Upper lobe of left lung (tissue), 4 donors: ENCODE measurements at regions not wholly inside any gene's neighbourhood (a gene's known extent, or its start where the extent isn't known, plus 50 kb on each side); places are given as distances from the start of the nearest gene placed in this dataset.

Experiments
- CTCF ChIP-seq, 6 experiments: fragments of 450-650 bp in 4 of 6; fragments of 200-600 bp in 2 of 6; sonication (generic) in 2 of 6; IDR thresholded peaks; one replicate each; pipeline ENCODE4 v1.5.1; 2016 to 2019; ENCODE audit warnings: antibody characterized with exemption in 6 of 6
- EP300 ChIP-seq, 4 donors: sonication (generic); formaldehyde crosslinking; IDR thresholded peaks; one replicate each; pipeline ENCODE4 v1.5.1; 2017; ENCODE audit warnings: antibody characterized with exemption in 4 of 4, control low read depth in 2 of 4
- POLR2AphosphoS5 ChIP-seq, 2 donors: sonication (generic); formaldehyde crosslinking; IDR thresholded peaks; one replicate each; pipeline ENCODE4 v1.5.1; 2017; ENCODE audit warnings: antibody characterized with exemption in 2 of 2

- TF ChIP-seq CTCF (IDR thresholded peaks at IDR 0.05), result no peak
- TF ChIP-seq EP300 (IDR thresholded peaks at IDR 0.05), result no peak
- TF ChIP-seq POLR2AphosphoS5 (IDR thresholded peaks at IDR 0.05), result no peak
Measured at GRCh38 chr7:15752377-15752776, 65.9 kb upstream of the MEOX2 start.
